Endothelial cell of umbilical vein (primary cell): ENCODE measurements at regions not wholly inside any gene's neighbourhood (a gene's known extent, or its start where the extent isn't known, plus 50 kb on each side); places are given as distances from the start of the nearest gene placed in this dataset.
"Not testable (repeated sequence)": the region's sequence is repeated elsewhere in the genome, so short reads cannot be mapped to it uniquely, and the experiment has no call there.

Experiments used
- CTCF ChIP-seq, 2 donors: IDR thresholded peaks; 1 replicate in 1 of 2; 2 replicates in 1 of 2; pipeline ENCODE4 v1.5.1; 2011; ENCODE audit warnings: low read length in 2 of 2, mild to moderate bottlenecking in 2 of 2, moderate library complexity in 2 of 2, control low read depth in 1 of 2, inconsistent platforms in 1 of 2, low read depth in 1 of 2; ENCODE audit not compliant: insufficient read depth in 1 of 2; ENCODE audit errors: extremely low read depth in 1 of 2
- EZH2 ChIP-seq: IDR thresholded peaks from 2 replicates; pipeline ENCODE4 v1.6.1; 2012; ENCODE audit warnings: borderline replicate concordance, low read depth, mild to moderate bottlenecking, moderate library complexity, low read length, inconsistent platforms; ENCODE audit not compliant: severe bottlenecking
- TF ChIP-seq, protein P1 (sequence below): IDR thresholded peaks from 2 replicates; pipeline ENCODE4 v1.6.1; 2011; ENCODE audit not compliant: insufficient read depth, insufficient read length

- TF ChIP-seq, protein P1, sequence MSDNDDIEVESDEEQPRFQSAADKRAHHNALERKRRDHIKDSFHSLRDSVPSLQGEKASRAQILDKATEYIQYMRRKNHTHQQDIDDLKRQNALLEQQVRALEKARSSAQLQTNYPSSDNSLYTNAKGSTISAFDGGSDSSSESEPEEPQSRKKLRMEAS: not testable (repeated sequence)
- not testable (repeated sequence) for TF ChIP-seq CTCF (IDR thresholded peaks at IDR 0.05; ENCODE audit: extremely low read depth in 1 of 2, insufficient read depth in 1 of 2, low read depth in 1 of 2, low read length in 2 of 2); EZH2
These were observed 127.2 kb upstream of the TRIM24 start for GRCh38 chr7:138332850-138333249.
